HuH-7 (cell line): ENCODE measurements at regions not wholly inside any gene's neighbourhood (a gene's known extent, or its start where the extent isn't known, plus 50 kb on each side); places are given as distances from the start of the nearest gene placed in this dataset.
"Not testable (repeated sequence)": the region's sequence is repeated elsewhere in the genome, so short reads cannot be mapped to it uniquely, and the experiment has no call there.

Source experiments
- DNase-seq: peaks from one replicate; pipeline ENCODE4 v3.0.0; 2011; ENCODE audit warnings: low spot score

DNA sequence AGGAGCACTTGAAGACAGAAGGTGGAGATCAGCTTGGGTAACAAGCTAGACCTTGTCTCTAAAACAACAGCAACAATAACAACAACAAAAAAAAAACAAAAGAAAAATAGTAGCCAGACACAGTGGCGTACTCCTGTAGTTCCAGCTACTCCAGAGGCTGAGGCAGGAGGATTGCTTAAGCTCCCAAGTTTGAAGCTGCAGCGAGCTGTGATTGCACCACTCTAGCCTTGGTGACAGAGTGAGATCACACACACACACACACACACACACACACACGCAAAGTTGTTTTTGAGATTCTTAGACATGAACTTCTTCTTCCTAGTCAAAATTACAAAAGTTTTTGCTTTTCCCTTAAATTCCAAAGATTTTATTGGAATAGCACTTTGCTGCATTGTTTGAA lies 93.0 kb upstream of the IGSF10 start:
- no peak for DNase-seq

DNA sequence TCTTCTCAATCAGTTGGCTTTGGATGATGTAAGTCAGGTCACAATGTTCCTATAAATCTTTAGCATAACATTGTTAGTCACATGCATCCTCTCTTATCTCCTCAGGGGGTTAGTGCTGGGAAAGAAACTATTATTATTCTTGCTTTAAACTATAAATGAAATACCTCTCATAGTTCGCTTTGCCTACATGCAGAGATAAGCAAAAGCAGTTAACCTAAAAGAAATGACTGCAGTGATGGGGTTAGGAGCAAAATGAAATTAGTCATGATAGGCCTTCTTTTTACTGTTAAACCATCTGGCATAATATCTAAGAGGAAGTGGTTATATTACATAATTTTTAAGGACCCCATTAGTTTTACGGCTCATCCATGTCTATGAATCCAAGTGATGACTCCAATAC lies 91.7 kb upstream of the IGSF10 start:
- no peak for DNase-seq

DNA sequence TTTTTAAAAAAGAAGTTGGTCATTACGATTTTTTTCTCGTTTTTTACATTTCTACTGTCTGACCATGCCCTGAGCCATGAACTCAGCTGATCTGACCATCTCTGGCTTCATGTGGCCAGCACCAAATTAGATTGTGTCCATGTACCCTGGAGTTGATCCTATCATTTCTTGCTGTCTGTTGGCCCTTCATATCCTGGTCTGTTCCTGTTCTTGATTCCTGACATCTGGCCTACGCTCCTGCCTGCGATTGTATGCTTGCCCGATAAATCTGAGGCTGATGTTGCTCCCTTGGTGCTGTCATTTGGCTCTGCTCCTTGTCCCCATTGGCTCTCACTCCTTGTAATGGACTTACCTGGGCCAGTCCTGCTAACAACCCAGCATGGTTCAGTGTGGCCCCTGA lies 89.8 kb upstream of the IGSF10 start:
- DNase-seq: no peak

- no peak for DNase-seq
These were observed 89.3 kb upstream of the IGSF10 start for GRCh38 chr3:151550025-151550618.

DNA sequence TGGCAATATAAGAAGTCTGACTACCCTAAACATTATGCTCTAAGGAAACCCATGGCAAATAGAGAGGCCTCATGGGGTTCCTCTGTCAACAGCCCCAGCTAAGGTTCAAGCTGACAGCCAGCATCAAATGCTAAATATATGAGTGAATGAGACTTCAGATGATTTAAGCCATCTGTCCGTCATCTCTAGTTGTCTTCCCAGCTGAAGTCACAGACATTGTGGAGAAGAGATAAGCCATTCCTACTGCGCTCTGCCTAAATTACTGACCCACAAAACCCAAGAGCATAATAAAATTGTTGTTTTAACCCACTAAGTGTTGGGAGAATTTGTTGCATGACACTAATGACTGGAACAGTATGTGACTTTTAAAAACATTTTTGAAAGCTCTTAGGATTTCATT lies 87.3 kb upstream of the IGSF10 start:
- no peak for DNase-seq

- no peak for DNase-seq
These were observed 83.3 kb upstream of the IGSF10 start for GRCh38 chr3:151544164-151544548.

DNA sequence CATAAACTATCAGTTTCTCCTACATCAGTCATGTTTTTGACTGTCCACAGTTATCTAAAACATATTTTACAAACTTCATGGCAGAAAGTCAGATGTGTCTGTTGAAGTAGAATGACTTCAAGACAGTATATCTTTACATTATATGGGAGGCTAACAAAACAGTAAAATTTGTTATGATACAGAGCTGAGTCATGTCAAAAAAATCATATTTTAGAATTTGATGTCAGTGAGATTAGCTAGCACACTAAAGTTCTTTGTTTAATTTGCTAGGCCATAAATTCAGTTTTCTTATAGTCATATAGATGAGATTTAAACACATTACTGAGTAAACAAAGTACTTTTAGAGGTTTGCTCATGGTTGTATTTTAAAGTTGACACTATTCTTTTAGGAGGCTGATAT lies 80.3 kb upstream of the IGSF10 start:
- DNase-seq: no peak

GRCh38 chr3:151539599-151539998 lies 78.7 kb upstream of the IGSF10 start:
- DNase-seq: no peak

DNA sequence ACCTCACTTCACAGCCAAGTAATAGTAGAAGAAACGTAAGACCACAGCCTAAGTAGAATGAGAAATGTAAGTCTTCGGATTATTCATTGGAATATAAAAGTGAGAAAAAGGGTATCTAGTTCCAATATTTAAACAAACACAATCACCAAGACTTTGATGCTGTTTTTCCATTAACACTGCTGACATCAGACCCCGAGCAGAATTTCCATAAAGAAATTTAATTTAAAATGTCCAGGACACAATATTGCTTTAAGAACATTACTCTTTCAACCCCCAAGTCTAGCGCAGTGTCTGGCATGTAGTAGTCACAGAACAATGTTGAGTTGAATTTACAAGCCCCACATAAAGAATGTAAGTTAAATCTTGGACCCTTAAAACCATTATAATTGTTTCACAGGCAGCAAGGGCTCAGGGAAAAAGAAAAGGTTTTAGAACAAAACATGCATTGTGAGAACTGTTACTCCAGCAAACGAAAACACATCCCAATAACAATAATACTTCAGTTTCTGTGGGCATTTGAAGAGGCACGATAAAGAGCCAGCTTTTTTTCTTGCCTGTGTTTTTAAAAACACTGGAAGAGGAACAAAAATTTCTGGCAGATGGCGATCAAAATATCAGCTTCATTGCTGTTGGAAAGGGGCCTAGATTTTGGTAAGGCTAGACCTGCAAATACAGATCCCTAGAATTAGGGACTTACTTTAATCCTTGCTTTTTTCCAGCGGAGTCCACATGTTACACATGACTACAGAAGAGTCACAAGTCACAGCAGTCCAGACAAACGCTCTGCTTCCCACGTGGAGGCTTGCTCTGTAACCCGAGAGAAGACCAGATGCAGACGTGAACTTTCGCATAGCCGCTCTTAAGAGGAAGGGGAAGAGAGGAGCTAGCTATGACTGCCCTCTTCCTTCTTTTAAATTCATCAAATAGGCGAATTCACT lies 77.9 kb upstream of the IGSF10 start:
- DNase-seq: no peak

- DNase-seq: no peak
These were observed 76.9 kb upstream of the IGSF10 start for GRCh38 chr3:151537726-151538125.

- no peak for DNase-seq
These were observed 65.9 kb upstream of the IGSF10 start for GRCh38 chr3:151526757-151527156.

- DNase-seq: no peak
These were observed 59.2 kb upstream of the IGSF10 start for GRCh38 chr3:151520105-151520504.

DNA sequence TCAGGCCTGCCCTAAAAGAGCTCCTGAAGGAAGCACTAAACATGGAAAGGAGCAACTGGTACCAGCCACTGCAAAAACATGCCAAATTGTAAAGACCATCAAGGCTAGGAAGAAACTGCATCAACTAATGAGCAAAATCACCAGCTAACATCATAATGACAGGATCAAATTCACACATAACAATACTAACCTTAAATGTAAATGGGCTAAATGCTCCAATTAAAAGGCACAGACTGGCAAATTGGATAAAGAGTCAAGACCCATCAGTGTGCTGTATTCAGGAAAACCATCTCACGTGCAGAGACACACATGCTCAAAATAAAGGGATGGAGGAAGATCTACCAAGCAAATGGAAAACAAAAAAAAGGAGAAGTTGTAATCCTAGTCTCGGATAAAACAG lies 50.6 kb upstream of the IGSF10 start:
- not testable (repeated sequence) for DNase-seq
